HL-60 (cell line): ENCODE measurements at regions not wholly inside any gene's neighbourhood (a gene's known extent, or its start where the extent isn't known, plus 50 kb on each side); places are given as distances from the start of the nearest gene placed in this dataset.
"Not testable (repeated sequence)": the region's sequence is repeated elsewhere in the genome, so short reads cannot be mapped to it uniquely, and the experiment has no call there.

Source experiments
- DNase-seq, 2 experiments: peaks; one replicate each; pipeline ENCODE4 v3.0.0-alpha.2; 2010 to 2020; ENCODE audit warnings: low read depth in 1 of 2, low spot score in 1 of 2
- H3K27ac ChIP-seq: fragments of 250-450 bp; sonication (Bioruptor Pico); replicated peaks from 2 replicates; pipeline ENCODE4 v1.5.1; 2020; ENCODE audit warnings: mild to moderate bottlenecking, moderate library complexity
- H3K27me3 ChIP-seq: fragments of 250-450 bp; sonication (Bioruptor Pico); 2 replicates; pipeline ENCODE4 v1.5.1; 2021; ENCODE audit warnings: mild to moderate bottlenecking, moderate library complexity; ENCODE audit not compliant: insufficient read depth, poor library complexity, severe bottlenecking
- H3K4me3 ChIP-seq: replicated peaks from 2 replicates; pipeline ENCODE4 v1.5.1; 2011; ENCODE audit warnings: mild to moderate bottlenecking, control low read depth, low read length; ENCODE audit not compliant: insufficient read depth
- GABPA ChIP-seq: IDR thresholded peaks from 2 replicates; pipeline ENCODE4 v1.6.1; 2012; ENCODE audit warnings: low read depth
- POLR2AphosphoS5 ChIP-seq: IDR thresholded peaks from 2 replicates; pipeline ENCODE4 v1.6.1; 2012; ENCODE audit warnings: low read depth
- SPI1 ChIP-seq: IDR thresholded peaks from 2 replicates; pipeline ENCODE4 v1.6.1; 2012; ENCODE audit warnings: low read depth, mild to moderate bottlenecking, borderline replicate concordance
- TF ChIP-seq, protein P1 (sequence below): IDR thresholded peaks from one replicate; pipeline ENCODE4 v1.5.1; 2011; ENCODE audit warnings: low read length, control low read depth, inconsistent platforms; ENCODE audit not compliant: insufficient read depth
- TF ChIP-seq, protein P2 (sequence below): IDR thresholded peaks from 2 replicates; pipeline ENCODE4 v1.6.1; 2012; ENCODE audit warnings: low read depth; ENCODE audit not compliant: insufficient replicate concordance

DNA sequence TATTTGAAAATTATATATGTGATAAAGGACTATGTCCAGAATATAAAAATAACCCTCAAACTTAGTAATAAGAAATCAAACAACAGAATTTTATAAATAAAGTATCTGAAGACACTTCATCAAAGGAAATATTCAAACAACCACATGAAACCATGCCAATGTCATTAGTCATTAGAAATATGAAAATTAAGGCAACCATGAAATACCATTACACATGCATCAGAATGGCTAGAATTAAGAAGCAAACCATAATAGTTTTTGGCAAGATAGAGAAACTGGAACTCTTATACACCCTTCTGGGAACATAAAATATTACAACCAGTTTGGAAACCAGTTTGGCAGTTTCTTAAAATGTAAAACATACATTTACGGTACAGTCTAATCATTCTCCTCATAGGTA is 137.2 kb upstream of the ADGRB3 start:
- H3K27ac ChIP-seq, result no peak overlapping the region
- H3K27me3 ChIP-seq, result no peaks in the 10 kb centered on the region
- DNase-seq, result no peak
- H3K4me3 ChIP-seq, result no peak overlapping the region
- TF ChIP-seq POLR2AphosphoS5 (no peak), GABPA (no peak), SPI1 (no peak)
- TF ChIP-seq, protein P1, sequence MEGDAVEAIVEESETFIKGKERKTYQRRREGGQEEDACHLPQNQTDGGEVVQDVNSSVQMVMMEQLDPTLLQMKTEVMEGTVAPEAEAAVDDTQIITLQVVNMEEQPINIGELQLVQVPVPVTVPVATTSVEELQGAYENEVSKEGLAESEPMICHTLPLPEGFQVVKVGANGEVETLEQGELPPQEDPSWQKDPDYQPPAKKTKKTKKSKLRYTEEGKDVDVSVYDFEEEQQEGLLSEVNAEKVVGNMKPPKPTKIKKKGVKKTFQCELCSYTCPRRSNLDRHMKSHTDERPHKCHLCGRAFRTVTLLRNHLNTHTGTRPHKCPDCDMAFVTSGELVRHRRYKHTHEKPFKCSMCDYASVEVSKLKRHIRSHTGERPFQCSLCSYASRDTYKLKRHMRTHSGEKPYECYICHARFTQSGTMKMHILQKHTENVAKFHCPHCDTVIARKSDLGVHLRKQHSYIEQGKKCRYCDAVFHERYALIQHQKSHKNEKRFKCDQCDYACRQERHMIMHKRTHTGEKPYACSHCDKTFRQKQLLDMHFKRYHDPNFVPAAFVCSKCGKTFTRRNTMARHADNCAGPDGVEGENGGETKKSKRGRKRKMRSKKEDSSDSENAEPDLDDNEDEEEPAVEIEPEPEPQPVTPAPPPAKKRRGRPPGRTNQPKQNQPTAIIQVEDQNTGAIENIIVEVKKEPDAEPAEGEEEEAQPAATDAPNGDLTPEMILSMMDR, result no peak
- TF ChIP-seq, protein P2, sequence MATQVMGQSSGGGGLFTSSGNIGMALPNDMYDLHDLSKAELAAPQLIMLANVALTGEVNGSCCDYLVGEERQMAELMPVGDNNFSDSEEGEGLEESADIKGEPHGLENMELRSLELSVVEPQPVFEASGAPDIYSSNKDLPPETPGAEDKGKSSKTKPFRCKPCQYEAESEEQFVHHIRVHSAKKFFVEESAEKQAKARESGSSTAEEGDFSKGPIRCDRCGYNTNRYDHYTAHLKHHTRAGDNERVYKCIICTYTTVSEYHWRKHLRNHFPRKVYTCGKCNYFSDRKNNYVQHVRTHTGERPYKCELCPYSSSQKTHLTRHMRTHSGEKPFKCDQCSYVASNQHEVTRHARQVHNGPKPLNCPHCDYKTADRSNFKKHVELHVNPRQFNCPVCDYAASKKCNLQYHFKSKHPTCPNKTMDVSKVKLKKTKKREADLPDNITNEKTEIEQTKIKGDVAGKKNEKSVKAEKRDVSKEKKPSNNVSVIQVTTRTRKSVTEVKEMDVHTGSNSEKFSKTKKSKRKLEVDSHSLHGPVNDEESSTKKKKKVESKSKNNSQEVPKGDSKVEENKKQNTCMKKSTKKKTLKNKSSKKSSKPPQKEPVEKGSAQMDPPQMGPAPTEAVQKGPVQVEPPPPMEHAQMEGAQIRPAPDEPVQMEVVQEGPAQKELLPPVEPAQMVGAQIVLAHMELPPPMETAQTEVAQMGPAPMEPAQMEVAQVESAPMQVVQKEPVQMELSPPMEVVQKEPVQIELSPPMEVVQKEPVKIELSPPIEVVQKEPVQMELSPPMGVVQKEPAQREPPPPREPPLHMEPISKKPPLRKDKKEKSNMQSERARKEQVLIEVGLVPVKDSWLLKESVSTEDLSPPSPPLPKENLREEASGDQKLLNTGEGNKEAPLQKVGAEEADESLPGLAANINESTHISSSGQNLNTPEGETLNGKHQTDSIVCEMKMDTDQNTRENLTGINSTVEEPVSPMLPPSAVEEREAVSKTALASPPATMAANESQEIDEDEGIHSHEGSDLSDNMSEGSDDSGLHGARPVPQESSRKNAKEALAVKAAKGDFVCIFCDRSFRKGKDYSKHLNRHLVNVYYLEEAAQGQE, result no peak

DNA sequence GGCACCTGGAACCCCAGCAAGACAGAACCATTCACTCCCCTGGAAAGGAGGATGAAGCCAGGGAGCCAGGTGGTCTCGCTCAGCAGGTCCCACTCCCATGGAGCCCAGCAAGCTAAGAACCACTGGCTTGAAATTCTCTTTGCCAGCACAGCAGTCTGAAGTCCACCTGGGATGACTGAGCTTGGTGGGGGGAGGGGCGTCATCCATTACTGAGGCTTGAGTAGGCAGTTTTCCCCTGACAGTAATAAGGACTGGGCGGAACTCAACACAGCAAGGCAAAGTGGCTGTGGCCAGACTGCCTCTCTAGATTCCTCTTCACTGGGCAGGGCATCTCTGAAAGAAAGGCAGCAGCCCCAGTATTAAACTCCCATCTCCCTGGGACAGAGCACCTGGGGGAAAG is 140.2 kb upstream of the ADGRB3 start:
- not testable (repeated sequence) for H3K4me3 ChIP-seq, H3K27ac ChIP-seq, DNase-seq, H3K27me3 ChIP-seq

DNA sequence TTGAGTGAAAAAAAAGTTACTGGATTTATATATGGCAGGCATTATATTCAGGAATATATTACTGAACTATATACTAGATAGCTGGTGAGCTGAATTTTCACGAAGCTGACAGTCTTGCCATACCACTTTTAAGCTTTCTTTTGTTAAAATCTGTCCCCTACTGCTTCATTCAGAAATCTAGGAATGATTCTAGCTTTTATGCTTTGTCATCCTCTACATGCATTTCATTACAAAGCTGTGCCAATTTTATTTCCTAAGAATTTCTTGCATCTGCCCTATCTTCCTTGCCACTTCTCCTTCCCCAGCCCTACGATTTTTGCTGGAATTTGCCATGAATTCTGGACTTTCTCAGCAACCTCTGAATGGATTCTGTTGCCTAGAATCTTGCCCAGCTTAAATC is 158.5 kb upstream of the ADGRB3 start:
- H3K4me3 ChIP-seq, result no peak overlapping the region
- H3K27ac ChIP-seq, result no peak overlapping the region
- H3K27me3 ChIP-seq, result no peaks in the 10 kb centered on the region
- DNase-seq, result no peak
- TF ChIP-seq POLR2AphosphoS5 (no peak), SPI1 (no peak), GABPA (no peak)
- TF ChIP-seq, protein P1, result no peak
- TF ChIP-seq, protein P2, result no peak

DNA sequence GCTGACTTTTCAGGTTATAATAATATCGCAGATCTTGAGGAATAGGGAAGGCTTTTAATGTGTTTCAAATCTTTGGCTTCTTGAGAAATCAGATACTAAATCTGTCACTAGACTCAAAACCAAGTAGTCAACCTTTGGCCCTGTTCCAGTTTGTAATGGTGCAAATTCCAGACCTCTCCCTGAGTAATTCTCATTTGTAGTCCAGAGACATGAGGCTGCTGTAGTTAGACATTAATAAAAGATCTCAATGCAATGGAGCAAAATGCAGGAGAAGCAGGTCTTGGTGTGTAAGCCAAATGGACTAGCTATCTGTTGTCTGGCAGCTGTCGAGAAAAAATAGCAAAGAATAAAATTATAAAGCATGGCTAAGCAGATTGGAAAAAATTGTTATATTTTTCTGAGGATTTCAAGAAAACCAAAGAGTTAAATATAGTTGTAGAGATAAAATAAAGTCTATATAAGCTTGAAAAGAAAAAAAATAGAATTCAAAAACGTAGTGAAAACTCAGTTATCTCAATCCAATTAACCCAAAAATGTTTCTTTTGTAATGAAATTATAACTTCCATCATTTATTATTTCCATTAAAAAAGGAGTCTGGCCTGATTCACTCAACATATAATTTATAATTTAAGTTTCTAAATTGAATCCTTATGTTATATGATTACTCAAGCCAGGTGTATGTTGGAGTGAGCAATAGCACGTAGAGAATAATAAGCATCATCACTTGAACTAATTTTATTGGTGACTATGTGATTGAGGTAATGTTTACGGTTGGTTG is 161.5 kb upstream of the ADGRB3 start:
- Histone ChIP-seq H3K27me3 (no peaks in the 10 kb centered on the region), H3K4me3 (no peak overlapping the region), H3K27ac (no peak overlapping the region)
- no peak for DNase-seq
- TF ChIP-seq POLR2AphosphoS5, result no peak
- TF ChIP-seq, protein P1, result no peak
- TF ChIP-seq, protein P2, result no peak
- no peak for TF ChIP-seq GABPA
- no peak for TF ChIP-seq SPI1
